GM23248 (cell line): ENCODE measurements at regions not wholly inside any gene's neighbourhood (a gene's known extent, or its start where the extent isn't known, plus 50 kb on each side); places are given as distances from the start of the nearest gene placed in this dataset.

Source experiments
- DNase-seq: peaks from one replicate; pipeline ENCODE4 v3.0.0-alpha.2; 2015
- H2AFZ ChIP-seq: fragments of 200-600 bp; sonication (generic); 2 replicates; pipeline ENCODE4 v1.6.1; 2016; ENCODE audit warnings: antibody characterized with exemption
- H3F3A ChIP-seq: fragments of 200-600 bp; sonication (generic); 2 replicates; pipeline ENCODE4 v1.6.1; 2016; ENCODE audit warnings: mild to moderate bottlenecking, antibody characterized with exemption, mixed run types; ENCODE audit not compliant: insufficient read depth
- H3K27ac ChIP-seq: fragments of 200-600 bp; sonication (generic); 2 replicates; pipeline ENCODE4 v1.5.1; 2016; ENCODE audit warnings: mild to moderate bottlenecking
- H3K27me3 ChIP-seq: fragments of 200-600 bp; sonication (generic); replicated peaks from 2 replicates; pipeline ENCODE4 v1.6.1; 2016; ENCODE audit warnings: mild to moderate bottlenecking; ENCODE audit not compliant: insufficient read depth
- H3K36me3 ChIP-seq: fragments of 200-600 bp; sonication (generic); 2 replicates; pipeline ENCODE4 v1.6.1; 2016; ENCODE audit warnings: low read depth, mild to moderate bottlenecking
- H3K4me1 ChIP-seq: fragments of 200-600 bp; sonication (generic); 2 replicates; pipeline ENCODE4 v1.6.1; 2016; ENCODE audit warnings: mild to moderate bottlenecking; ENCODE audit not compliant: insufficient read depth
- H3K4me2 ChIP-seq: fragments of 200-600 bp; sonication (generic); one replicate; pipeline ENCODE4 v1.6.1; 2016; ENCODE audit warnings: mild to moderate bottlenecking; ENCODE audit not compliant: unreplicated experiment
- H3K4me3 ChIP-seq: fragments of 200-600 bp; sonication (generic); 2 replicates; pipeline ENCODE4 v1.5.1; 2016; ENCODE audit warnings: mild to moderate bottlenecking
- H3K79me2 ChIP-seq: fragments of 200-600 bp; sonication (generic); 2 replicates; pipeline ENCODE4 v1.6.1; 2016; ENCODE audit warnings: mild to moderate bottlenecking; ENCODE audit not compliant: insufficient read depth
- H3K9ac ChIP-seq: fragments of 200-600 bp; sonication (generic); 2 replicates; pipeline ENCODE4 v1.6.1; 2016; ENCODE audit warnings: mild to moderate bottlenecking
- H3K9me2 ChIP-seq: fragments of 200-600 bp; sonication (generic); 2 replicates; pipeline ENCODE4 v1.6.1; 2016; ENCODE audit warnings: mixed run types, mild to moderate bottlenecking, moderate library complexity; ENCODE audit not compliant: insufficient read depth
- H3K9me3 ChIP-seq: fragments of 200-600 bp; sonication (generic); one replicate; pipeline ENCODE4 v1.6.1; 2017; ENCODE audit warnings: low read depth
- H4K20me1 ChIP-seq: fragments of 200-600 bp; sonication (generic); 2 replicates; pipeline ENCODE4 v1.6.0; 2016; ENCODE audit not compliant: insufficient read depth
- EZH2 ChIP-seq: fragments of 200-600 bp; sonication (generic); IDR thresholded peaks from 2 replicates; pipeline ENCODE4 v1.6.1; 2018; ENCODE audit warnings: antibody characterized with exemption, mild to moderate bottlenecking; ENCODE audit not compliant: insufficient read depth, poor library complexity, severe bottlenecking
- EZH2phosphoT487 ChIP-seq: fragments of 200-600 bp; sonication (generic); IDR thresholded peaks from 2 replicates; pipeline ENCODE4 v1.6.1; 2018; ENCODE audit warnings: antibody characterized with exemption, moderate library complexity, mild to moderate bottlenecking, low read depth; ENCODE audit not compliant: insufficient read depth
- WGBS, 2 experiments: methylation state at CpG; one replicate each; pipeline ENCODE4 v1.1.6; 2015 to 2017; ENCODE audit warnings: low lambda C conversion rate in 2 of 2, low coverage in 1 of 2; ENCODE audit errors: missing lambda C conversion rate in 2 of 2; 5-methylcytosine and 5-hydroxymethylcytosine counted together
- in situ Hi-C: fragments of 300-500 bp; cut with MboI; formaldehyde crosslinking; loops from 2 replicates; pipeline ENCODE4 v1.15.0; 2020

- no peaks in the 10 kb centered on the region for H3K27me3 ChIP-seq
- in situ Hi-C loops = no loop called here
These were observed 832.0 kb upstream of the PRMT6 start for GRCh38 chr1:106224426-106224825.

GRCh38 chr1:106225403-106225802 lies 831.1 kb upstream of the PRMT6 start:
- in situ Hi-C loops = no loop called here
- no peaks in the 10 kb centered on the region for H3K79me2 ChIP-seq
- H4K20me1 ChIP-seq = no peaks in the 10 kb centered on the region
- H3K36me3 ChIP-seq = no peaks in the 10 kb centered on the region
- no peaks in the 10 kb centered on the region for H3K27me3 ChIP-seq
- DNase-seq = no peak
- TF ChIP-seq EZH2 (no peak), EZH2phosphoT487 (no peak)
- H3K4me2 ChIP-seq = no peak overlapping the region
- no peaks in the 10 kb centered on the region for H3K9me2 ChIP-seq
- 33 to 35% methylated on average over 3 of the region's 3 CpGs for WGBS, 2 experiments
- no peaks in the 10 kb centered on the region for H3K9me3 ChIP-seq
- no peak overlapping the region for H3K27ac ChIP-seq
- H3F3A ChIP-seq = no peaks in the 10 kb centered on the region
- H3K4me3 ChIP-seq = no peak overlapping the region
- no peak overlapping the region for H3K9ac ChIP-seq
- H3K4me1 ChIP-seq = no peaks in the 10 kb centered on the region
- no peak overlapping the region for H2AFZ ChIP-seq

More at GRCh38 chr1:106224426-106224825, 832.0 kb upstream of the PRMT6 start:
- Histone ChIP-seq H3K9me2 (no peaks in the 10 kb centered on the region), H4K20me1 (no peaks in the 10 kb centered on the region), H3K4me2 (no peak overlapping the region), H3K9me3 (no peaks in the 10 kb centered on the region), H3K79me2 (no peaks in the 10 kb centered on the region), H3K27ac (no peak overlapping the region), H3K4me1 (no peaks in the 10 kb centered on the region), H2AFZ (no peak overlapping the region), H3K4me3 (no peak overlapping the region), H3K9ac (no peak overlapping the region), H3K36me3 (no peaks in the 10 kb centered on the region), H3F3A (no peaks in the 10 kb centered on the region)
- no peak for TF ChIP-seq EZH2
- TF ChIP-seq EZH2phosphoT487 = no peak
- no peak for DNase-seq
- WGBS, 2 experiments = 5 to 11% methylated on average over 1 of the region's 1 CpG

GRCh38 chr1:106226550-106226949 lies 829.9 kb upstream of the PRMT6 start:
- TF ChIP-seq EZH2 (no peak), EZH2phosphoT487 (no peak)
- 5 to 10% methylated on average over 1 of the region's 1 CpG for WGBS, 2 experiments

GRCh38 chr1:106232128-106232527 lies 824.3 kb upstream of the PRMT6 start:
- no peaks in the 10 kb centered on the region for H3K9me3 ChIP-seq
- H3K4me3 ChIP-seq = no peak overlapping the region
- no peaks in the 10 kb centered on the region for H3K27me3 ChIP-seq
- no peak overlapping the region for H3K27ac ChIP-seq
- no peaks in the 10 kb centered on the region for H4K20me1 ChIP-seq
- no peaks in the 10 kb centered on the region for H3K9me2 ChIP-seq
- in situ Hi-C loops = no loop called here
- no peak overlapping the region for H3K4me2 ChIP-seq
- H3K4me1 ChIP-seq = no peaks in the 10 kb centered on the region
- H3K9ac ChIP-seq = no peak overlapping the region
- H3K79me2 ChIP-seq = no peaks in the 10 kb centered on the region
- H3F3A ChIP-seq = no peaks in the 10 kb centered on the region
- no peak overlapping the region for H2AFZ ChIP-seq
- H3K36me3 ChIP-seq = no peaks in the 10 kb centered on the region
- no peak for TF ChIP-seq EZH2phosphoT487
- TF ChIP-seq EZH2 = no peak
- WGBS, 2 experiments = 56 to 58% methylated on average over 1 of the region's 1 CpG
- no peak for DNase-seq

More at GRCh38 chr1:106226550-106226949, 829.9 kb upstream of the PRMT6 start:
- in situ Hi-C loops = no loop called here
- H3K27me3 ChIP-seq = no peaks in the 10 kb centered on the region
- H3K4me2 ChIP-seq = no peak overlapping the region
- no peak overlapping the region for H3K4me3 ChIP-seq
- H3K9me3 ChIP-seq = no peaks in the 10 kb centered on the region
- H3K79me2 ChIP-seq = no peaks in the 10 kb centered on the region
- H3K9ac ChIP-seq = no peak overlapping the region
- no peak for DNase-seq
- no peaks in the 10 kb centered on the region for H3F3A ChIP-seq
- no peak overlapping the region for H3K27ac ChIP-seq
- no peaks in the 10 kb centered on the region for H3K36me3 ChIP-seq
- no peaks in the 10 kb centered on the region for H3K9me2 ChIP-seq
- H2AFZ ChIP-seq = no peak overlapping the region
- no peaks in the 10 kb centered on the region for H4K20me1 ChIP-seq
- no peaks in the 10 kb centered on the region for H3K4me1 ChIP-seq

GRCh38 chr1:106233511-106233910 lies 823.0 kb upstream of the PRMT6 start:
- no peaks in the 10 kb centered on the region for H3K36me3 ChIP-seq
- no peaks in the 10 kb centered on the region for H3K79me2 ChIP-seq
- H3K27ac ChIP-seq = no peak overlapping the region
- no peak overlapping the region for H3K4me3 ChIP-seq
- H3K4me1 ChIP-seq = no peaks in the 10 kb centered on the region
- in situ Hi-C loops = no loop called here
- no peak overlapping the region for H2AFZ ChIP-seq
- 17 to 37% methylated on average over 2 of the region's 2 CpGs for WGBS, 2 experiments
- DNase-seq = no peak
- no peak for TF ChIP-seq EZH2phosphoT487
- no peak for TF ChIP-seq EZH2
- no peaks in the 10 kb centered on the region for H3F3A ChIP-seq
- H4K20me1 ChIP-seq = no peaks in the 10 kb centered on the region
- H3K27me3 ChIP-seq = no peaks in the 10 kb centered on the region
- H3K9me3 ChIP-seq = no peaks in the 10 kb centered on the region
- no peak overlapping the region for H3K9ac ChIP-seq
- H3K9me2 ChIP-seq = no peaks in the 10 kb centered on the region
- no peak overlapping the region for H3K4me2 ChIP-seq
